H9 (cell line): ENCODE measurements at regions not wholly inside any gene's neighbourhood (a gene's known extent, or its start where the extent isn't known, plus 50 kb on each side); places are given as distances from the start of the nearest gene placed in this dataset.
A peak's percentile ranks its signal among the peaks of the same experiment; 100 is the strongest.

ENCODE experiments used
- DNase-seq: peaks from one replicate; pipeline ENCODE4 v3.0.0-alpha.2; 2017
- H2AFZ ChIP-seq: one replicate; pipeline ENCODE4 v1.6.1; 2013; ENCODE audit warnings: mild to moderate bottlenecking, low read length, control low read depth, moderate library complexity
- H2AK5ac ChIP-seq: 2 replicates; pipeline ENCODE4 v1.6.1; 2013; ENCODE audit warnings: low read length, control low read depth, mixed read lengths; ENCODE audit not compliant: insufficient read length
- H2BK120ac ChIP-seq: one replicate; pipeline ENCODE4 v1.6.1; 2013; ENCODE audit warnings: low read depth, mild to moderate bottlenecking, low read length, control low read depth, inconsistent platforms; ENCODE audit not compliant: poor library complexity, severe bottlenecking
- H2BK12ac ChIP-seq: 2 replicates; pipeline ENCODE4 v1.6.1; 2013; ENCODE audit warnings: low read length, control low read depth, mixed read lengths, low read depth; ENCODE audit not compliant: insufficient read length
- H2BK15ac ChIP-seq: 2 replicates; pipeline ENCODE4 v1.6.1; 2013; ENCODE audit warnings: low read depth, low read length, control low read depth
- H2BK20ac ChIP-seq: one replicate; pipeline ENCODE4 v1.6.1; 2013; ENCODE audit warnings: low read depth, mild to moderate bottlenecking, low read length, control low read depth, inconsistent platforms; ENCODE audit not compliant: poor library complexity, severe bottlenecking
- H2BK5ac ChIP-seq: 2 replicates; pipeline ENCODE4 v1.6.1; 2013; ENCODE audit warnings: low read length, control low read depth, mixed read lengths; ENCODE audit not compliant: insufficient read length
- H3K14ac ChIP-seq: 2 replicates; pipeline ENCODE4 v1.6.1; 2013; ENCODE audit warnings: low read length, control low read depth; ENCODE audit not compliant: insufficient read depth
- H3K18ac ChIP-seq: 2 replicates; pipeline ENCODE4 v1.6.1; 2013; ENCODE audit warnings: low read depth, mild to moderate bottlenecking, mixed read lengths, low read length, control low read depth; ENCODE audit not compliant: insufficient read length
- H3K23ac ChIP-seq: 2 replicates; pipeline ENCODE4 v1.6.1; 2013; ENCODE audit warnings: low read length, control low read depth, mixed read lengths, low read depth; ENCODE audit not compliant: insufficient read length
- H3K23me2 ChIP-seq: 2 replicates; pipeline ENCODE4 v1.6.1; 2013; ENCODE audit warnings: low read depth, mild to moderate bottlenecking, mixed read lengths, low read length, control low read depth; ENCODE audit not compliant: insufficient read length, poor library complexity, severe bottlenecking
- H3K27ac ChIP-seq: 2 replicates; pipeline ENCODE4 v1.5.1; 2013; ENCODE audit warnings: low read length, control low read depth, mixed read lengths, low read depth; ENCODE audit not compliant: insufficient read length
- H3K27me3 ChIP-seq: 2 replicates; pipeline ENCODE4 v1.6.1; 2013; ENCODE audit warnings: low read length, control low read depth, inconsistent platforms; ENCODE audit not compliant: insufficient read depth
- H3K4ac ChIP-seq: 2 replicates; pipeline ENCODE4 v1.6.1; 2013; ENCODE audit warnings: low read depth, mild to moderate bottlenecking, control low read depth, inconsistent platforms, low read length, moderate library complexity
- H3K4me1 ChIP-seq: 2 replicates; pipeline ENCODE4 v1.6.1; 2013; ENCODE audit warnings: low read length, control low read depth, inconsistent platforms; ENCODE audit not compliant: insufficient read depth
- H3K4me2 ChIP-seq: 2 replicates; pipeline ENCODE4 v1.6.1; 2013; ENCODE audit warnings: low read length, control low read depth, mixed read lengths; ENCODE audit not compliant: insufficient read length, insufficient read depth
- H3K56ac ChIP-seq: 2 replicates; pipeline ENCODE4 v1.6.1; 2013; ENCODE audit warnings: low read depth, mild to moderate bottlenecking, mixed read lengths, low read length, control low read depth; ENCODE audit not compliant: insufficient read length
- H3K79me1 ChIP-seq: 2 replicates; pipeline ENCODE4 v1.6.1; 2013; ENCODE audit warnings: low read depth, mild to moderate bottlenecking, moderate library complexity, low read length, control low read depth, inconsistent platforms; ENCODE audit not compliant: insufficient read depth, poor library complexity, severe bottlenecking
- H3K79me2 ChIP-seq: 2 replicates; pipeline ENCODE4 v1.6.1; 2013; ENCODE audit warnings: low read length, control low read depth, inconsistent platforms; ENCODE audit not compliant: insufficient read depth
- H3K9ac ChIP-seq: 2 replicates; pipeline ENCODE4 v1.6.1; 2013; ENCODE audit warnings: low read length, control low read depth, mixed read lengths; ENCODE audit not compliant: insufficient read length; ENCODE audit errors: extremely low read depth
- H3K9me3 ChIP-seq: one replicate; pipeline ENCODE4 v1.6.1; 2013; ENCODE audit warnings: low read depth, low read length, inconsistent platforms; ENCODE audit not compliant: control insufficient read depth
- H3T11ph ChIP-seq: one replicate; pipeline ENCODE4 v1.6.1; 2013; ENCODE audit warnings: mild to moderate bottlenecking, low read length, control low read depth, inconsistent platforms
- H4K20me1 ChIP-seq: one replicate; pipeline ENCODE4 v1.6.1; 2013; ENCODE audit not compliant: control insufficient read depth, insufficient read length, insufficient read depth
- H4K5ac ChIP-seq: 2 replicates; pipeline ENCODE4 v1.6.1; 2013; ENCODE audit warnings: low read depth, mild to moderate bottlenecking, mixed read lengths, low read length, control low read depth; ENCODE audit not compliant: insufficient read length
- H4K8ac ChIP-seq: replicated peaks from 2 replicates; pipeline ENCODE4 v1.6.1; 2013; ENCODE audit warnings: low read length, control low read depth, mixed read lengths, low read depth; ENCODE audit not compliant: insufficient read length
- H4K91ac ChIP-seq: 2 replicates; pipeline ENCODE4 v1.6.1; 2013; ENCODE audit warnings: low read depth, mild to moderate bottlenecking, moderate library complexity, mixed read lengths, low read length, control low read depth; ENCODE audit not compliant: insufficient read length
- H3K27ac Mint-ChIP-seq, 3 experiments: 2 replicates in 2 of 3; 3 replicates in 1 of 3; pipeline ENCODE4 v1.8.0; 2020 to 2021; ENCODE audit warnings: mixed read lengths in 3 of 3, mild to moderate bottlenecking in 1 of 3, moderate library complexity in 1 of 3
- H3K27me3 Mint-ChIP-seq: 2 replicates; pipeline ENCODE4 v1.8.0; 2021; ENCODE audit warnings: low read depth, mild to moderate bottlenecking, moderate library complexity, mixed read lengths
- H3K36me3 Mint-ChIP-seq, 3 experiments: 2 replicates in 2 of 3; 3 replicates in 1 of 3; pipeline ENCODE4 v1.8.0; 2020 to 2021; ENCODE audit warnings: low read depth in 3 of 3, mixed read lengths in 3 of 3; ENCODE audit not compliant: insufficient read depth in 1 of 3
- H3K4me1 Mint-ChIP-seq, 2 experiments: 2 replicates each; pipeline ENCODE4 v1.8.0; 2020; ENCODE audit warnings: mixed read lengths in 2 of 2
- H3K4me3 Mint-ChIP-seq, 2 experiments: 2 replicates in 1 of 2; 3 replicates in 1 of 2; pipeline ENCODE4 v1.8.0; 2020 to 2021; ENCODE audit warnings: mild to moderate bottlenecking in 2 of 2, mixed read lengths in 2 of 2, moderate library complexity in 1 of 2
- H3K9me3 Mint-ChIP-seq, 2 experiments: 2 replicates in 1 of 2; 3 replicates in 1 of 2; pipeline ENCODE4 v1.8.0; 2020; ENCODE audit warnings: mild to moderate bottlenecking in 2 of 2, mixed read lengths in 2 of 2, moderate library complexity in 1 of 2
- CTCF ChIP-seq: fragments of 200-600 bp; sonication (generic); conservative IDR thresholded peaks from 3 replicates; pipeline ENCODE4 v1.8.0; 2021; ENCODE audit warnings: antibody characterized with exemption, mild to moderate bottlenecking
- WGBS: extraction: QIAGEN DNeasy Blood & Tissue Kit; methylation state at CpG from one replicate; pipeline ENCODE4 v1.1.7; 2013; ENCODE audit warnings: missing lambda C conversion rate, low lambda C conversion rate, mixed read lengths; ENCODE audit not compliant: insufficient read length; ENCODE audit errors: extremely low coverage; 5-methylcytosine and 5-hydroxymethylcytosine counted together

GRCh38 chr3:80152692-80153091 is 384.9 kb upstream of the ROBO1 start:
- no peak for TF ChIP-seq CTCF
- peaks cover 2 to 12% of the 10 kb centered on the region in 2 experiments; a peak in 1 of 5 replicates for H3K9me3 Mint-ChIP-seq
- no CpG with 5 or more reads among the region's 3 CpGs for WGBS
- H3K27me3 ChIP-seq = no peaks in the 10 kb centered on the region
- no peak overlapping the region for H2BK120ac ChIP-seq
- H3T11ph ChIP-seq = no peak overlapping the region
- H4K91ac ChIP-seq = no peak overlapping the region
- no peak overlapping the region for H3K23ac ChIP-seq
- no peak overlapping the region for H3K4me2 ChIP-seq
- no peak overlapping the region for H3K4me3 Mint-ChIP-seq
- no peak overlapping the region for H3K27ac ChIP-seq
- DNase-seq = no peak
- H3K4ac ChIP-seq = no peak overlapping the region
- H3K79me1 ChIP-seq = no peaks in the 10 kb centered on the region
- no peak overlapping the region for H2AK5ac ChIP-seq
- no peaks in the 10 kb centered on the region for H3K4me1 ChIP-seq
- H4K8ac ChIP-seq = no peak overlapping the region
- no peaks in the 10 kb centered on the region for H3K27me3 Mint-ChIP-seq
- H2BK15ac ChIP-seq = no peak overlapping the region
- no peaks in the 10 kb centered on the region for H3K23me2 ChIP-seq
- no peak overlapping the region for H3K14ac ChIP-seq
- no peaks in the 10 kb centered on the region for H3K9me3 ChIP-seq
- peak overlapping the region in 1 of 3 experiments; percentile 25; a peak in 1 of 7 replicates for H3K27ac Mint-ChIP-seq
- H2BK20ac ChIP-seq = no peak overlapping the region
- H3K4me1 Mint-ChIP-seq = no peaks in the 10 kb centered on the region
- no peaks in the 10 kb centered on the region for H3K79me2 ChIP-seq
- H4K20me1 ChIP-seq = no peaks in the 10 kb centered on the region
- H2BK5ac ChIP-seq = no peak overlapping the region
- H3K36me3 Mint-ChIP-seq = no peaks in the 10 kb centered on the region; a peak in 1 of 7 replicates
- H3K56ac ChIP-seq = no peak overlapping the region
- no peak overlapping the region for H3K18ac ChIP-seq
- H2AFZ ChIP-seq = no peak overlapping the region
- H3K9ac ChIP-seq = no peak overlapping the region
- no peak overlapping the region for H4K5ac ChIP-seq
- H2BK12ac ChIP-seq = no peak overlapping the region
